Activated CD4-positive, alpha-beta T cell treated with anti-CD3 and anti-CD28 coated beads for 24 hours (primary cell): ENCODE measurements at regions not wholly inside any gene's neighbourhood (a gene's known extent, or its start where the extent isn't known, plus 50 kb on each side); places are given as distances from the start of the nearest gene placed in this dataset.

Experiments
- DNase-seq, 2 donors: peaks; one replicate each; pipeline ENCODE4 v3.0.0-alpha.2; 2020; ENCODE audit warnings: low read depth in 2 of 2

GRCh38 chr16:9463461-9463860, 372.0 kb downstream of the HAPSTR1 start:
- DNase-seq: no peak

DNA sequence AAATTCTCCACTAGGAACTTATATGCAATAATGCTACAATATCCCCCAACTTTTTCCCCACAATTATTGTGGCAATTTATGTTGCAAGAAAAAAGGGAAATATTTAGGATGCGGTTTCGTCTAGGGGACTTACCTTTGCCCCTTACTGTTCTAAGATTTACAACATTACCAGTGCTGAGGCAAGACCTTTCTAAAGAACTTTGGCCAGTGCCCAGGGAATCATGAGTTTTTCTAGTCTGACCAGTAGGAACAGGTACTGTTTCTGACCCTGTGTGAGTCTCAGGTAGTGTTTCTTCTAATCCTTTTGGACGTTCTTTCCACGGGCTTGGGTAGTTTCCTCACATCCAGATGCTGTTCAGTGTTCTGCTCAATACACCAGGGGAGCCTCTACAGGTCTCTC, 373.7 kb downstream of the HAPSTR1 start:
- DNase-seq: no peak

DNA sequence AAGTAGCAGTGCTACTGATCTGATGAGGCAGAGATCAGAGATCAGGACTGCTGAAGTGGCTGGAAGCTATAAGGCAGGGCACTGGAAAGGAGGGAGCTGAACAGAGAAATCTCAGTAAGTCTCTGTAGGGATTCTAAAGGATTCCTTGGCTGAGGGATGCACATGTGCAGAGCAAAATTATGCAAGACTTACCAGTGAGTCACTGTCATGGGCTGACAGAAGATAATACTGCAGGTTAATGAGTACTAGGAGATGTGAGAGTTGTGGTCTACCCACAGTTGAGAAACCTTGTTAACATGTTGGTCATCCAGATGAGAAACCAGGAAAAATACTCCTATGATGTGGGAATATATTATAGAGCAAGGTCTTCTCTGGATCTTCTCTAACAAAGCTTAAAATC, 378.1 kb downstream of the HAPSTR1 start:
- DNase-seq: no peak

- no peak for DNase-seq
These were observed 385.3 kb downstream of the HAPSTR1 start for GRCh38 chr16:9476744-9477143.

- DNase-seq: no peak
These were observed 387.6 kb downstream of the HAPSTR1 start for GRCh38 chr16:9479008-9479407.

DNA sequence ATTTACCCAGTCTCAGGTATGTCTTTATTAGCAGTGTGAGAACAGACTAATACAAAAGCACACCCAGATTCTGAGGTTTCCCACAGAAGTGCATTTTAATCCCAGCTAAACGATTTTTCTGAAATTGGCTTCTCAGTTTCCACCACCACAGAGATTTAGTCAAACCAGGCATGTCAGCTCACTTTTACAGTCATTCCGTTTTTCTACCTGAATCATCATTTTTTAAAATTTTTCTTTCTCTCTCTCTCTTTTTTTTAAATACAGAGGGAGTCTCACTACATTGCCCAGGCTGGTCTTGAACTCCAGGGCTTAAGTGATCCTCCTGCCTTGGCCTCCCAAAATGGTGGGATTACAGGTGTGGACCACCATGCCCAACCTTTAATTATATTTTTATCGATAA, 389.1 kb downstream of the HAPSTR1 start:
- DNase-seq: no peak

DNA sequence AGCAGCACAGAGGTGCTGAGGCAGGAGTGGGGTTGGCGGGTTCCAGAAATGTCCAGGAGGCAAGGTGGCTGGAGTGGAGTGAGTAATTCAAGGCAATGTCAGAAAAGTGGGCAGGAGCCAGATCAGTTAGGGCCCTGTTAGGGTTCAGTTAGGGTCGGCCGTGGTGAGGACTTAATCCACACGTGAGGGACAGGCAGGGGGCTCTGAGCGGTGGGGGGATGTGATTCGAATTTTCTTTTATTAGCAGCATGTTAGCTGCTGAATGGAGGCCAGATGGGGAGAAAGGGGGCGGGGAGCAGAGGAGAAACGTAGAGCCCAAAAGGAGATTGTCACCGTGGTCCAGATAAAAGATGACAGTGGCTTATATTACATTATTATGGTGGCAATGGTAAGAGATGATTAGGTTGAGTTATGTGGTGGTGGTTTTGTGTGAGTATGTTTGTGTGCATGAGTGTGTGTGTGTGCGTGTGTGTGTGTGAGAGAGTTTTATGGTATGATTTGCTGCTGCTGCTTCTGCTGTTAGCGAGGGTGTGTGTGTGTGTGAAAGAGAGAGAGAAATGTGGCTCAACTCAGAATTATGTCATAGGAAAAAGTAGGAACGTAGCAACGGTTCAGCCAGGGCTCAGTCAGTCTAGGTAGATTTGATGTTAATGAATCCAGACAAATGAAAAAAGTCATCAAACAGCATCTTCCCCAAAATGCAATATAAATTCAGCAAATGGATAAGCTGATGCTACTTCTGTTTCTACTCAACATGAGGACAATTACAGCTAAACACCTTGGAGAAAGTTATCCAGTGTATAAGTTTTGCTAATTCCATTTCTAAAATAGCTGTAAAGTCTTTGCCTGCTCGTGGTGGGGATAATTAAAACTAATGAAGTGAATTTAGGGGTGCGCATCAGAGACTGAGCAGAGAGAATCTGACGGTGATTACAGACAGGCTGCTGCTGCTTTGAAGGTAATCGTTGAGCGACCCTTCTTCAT, 390.6 kb downstream of the HAPSTR1 start:
- DNase-seq: no peak

- no peak for DNase-seq
These were observed 393.0 kb downstream of the HAPSTR1 start for GRCh38 chr16:9484426-9484825.

GRCh38 chr16:9484881-9485280, 393.4 kb downstream of the HAPSTR1 start:
- DNase-seq: no peak

DNA sequence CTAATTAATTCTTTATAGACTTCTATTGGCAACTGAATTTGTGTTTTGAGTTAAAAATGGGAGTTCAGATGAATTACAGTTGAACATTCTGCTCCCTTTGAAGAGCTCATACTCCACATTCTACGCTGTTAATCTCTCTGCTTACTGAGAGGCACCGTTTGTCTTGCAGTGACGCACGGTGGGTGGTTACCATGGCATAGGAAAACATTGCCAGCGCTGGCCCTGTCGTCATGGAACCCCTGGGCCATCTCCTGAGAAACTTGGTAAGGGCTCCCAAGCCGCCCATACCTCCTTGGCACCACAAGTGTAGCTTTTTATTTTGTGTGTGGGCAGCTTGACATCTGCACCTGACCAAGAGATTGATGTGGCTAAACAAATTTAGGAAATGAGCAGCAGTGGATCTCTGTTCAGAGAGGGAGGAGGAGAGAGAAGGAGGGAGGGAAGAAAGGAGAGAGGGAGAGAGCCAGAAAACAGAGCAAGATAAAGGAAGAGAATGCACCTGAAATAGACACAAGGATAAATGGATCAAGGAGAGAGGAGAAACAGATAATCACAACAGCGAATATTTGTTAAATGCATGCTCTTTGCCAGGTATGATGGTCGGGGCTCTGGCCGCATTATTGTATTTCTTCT, 398.5 kb downstream of the HAPSTR1 start:
- no peak for DNase-seq

DNA sequence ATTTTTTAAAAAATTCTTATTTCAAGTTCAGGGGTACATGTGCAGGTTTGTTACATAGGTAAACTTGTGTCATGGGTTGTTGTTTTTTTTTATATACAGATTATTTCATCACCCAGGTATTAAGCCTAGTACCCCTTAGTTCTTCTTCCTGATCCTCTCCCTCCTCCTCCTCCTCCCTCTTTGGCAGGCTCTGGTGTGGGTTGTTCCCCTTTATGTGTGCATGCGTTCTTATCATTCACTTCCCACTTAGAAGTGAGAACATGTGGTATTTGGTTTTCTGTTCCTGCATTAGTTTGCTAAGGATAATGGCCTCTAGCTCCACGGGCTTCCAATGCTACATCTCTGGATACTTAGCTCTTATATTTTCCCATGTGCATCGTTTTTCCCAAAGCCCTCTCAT, 404.4 kb downstream of the HAPSTR1 start:
- no peak for DNase-seq

GRCh38 chr16:9497750-9498149, 406.3 kb downstream of the HAPSTR1 start:
- no peak for DNase-seq

GRCh38 chr16:9499941-9500593, 408.6 kb downstream of the HAPSTR1 start:
- DNase-seq: no peak

DNA sequence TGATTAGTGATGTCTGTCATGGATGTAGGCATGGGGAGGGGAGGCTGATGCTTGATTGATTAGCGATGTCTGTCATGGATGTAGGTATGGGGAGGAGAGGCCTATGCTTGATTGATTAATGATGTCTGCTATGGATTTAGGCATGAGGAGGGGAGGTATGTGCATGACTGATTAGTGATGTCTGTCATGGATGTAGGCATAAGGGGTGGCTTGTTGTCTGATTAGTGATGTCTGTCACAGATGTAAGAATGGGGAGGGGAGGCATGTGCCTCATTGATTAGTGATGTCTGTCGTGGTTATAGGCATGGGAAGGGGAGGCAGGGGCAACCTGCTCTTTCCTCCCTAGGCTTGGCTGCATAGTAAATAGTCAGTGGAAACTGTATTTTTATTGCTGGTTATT, 409.4 kb downstream of the HAPSTR1 start:
- no peak for DNase-seq

DNA sequence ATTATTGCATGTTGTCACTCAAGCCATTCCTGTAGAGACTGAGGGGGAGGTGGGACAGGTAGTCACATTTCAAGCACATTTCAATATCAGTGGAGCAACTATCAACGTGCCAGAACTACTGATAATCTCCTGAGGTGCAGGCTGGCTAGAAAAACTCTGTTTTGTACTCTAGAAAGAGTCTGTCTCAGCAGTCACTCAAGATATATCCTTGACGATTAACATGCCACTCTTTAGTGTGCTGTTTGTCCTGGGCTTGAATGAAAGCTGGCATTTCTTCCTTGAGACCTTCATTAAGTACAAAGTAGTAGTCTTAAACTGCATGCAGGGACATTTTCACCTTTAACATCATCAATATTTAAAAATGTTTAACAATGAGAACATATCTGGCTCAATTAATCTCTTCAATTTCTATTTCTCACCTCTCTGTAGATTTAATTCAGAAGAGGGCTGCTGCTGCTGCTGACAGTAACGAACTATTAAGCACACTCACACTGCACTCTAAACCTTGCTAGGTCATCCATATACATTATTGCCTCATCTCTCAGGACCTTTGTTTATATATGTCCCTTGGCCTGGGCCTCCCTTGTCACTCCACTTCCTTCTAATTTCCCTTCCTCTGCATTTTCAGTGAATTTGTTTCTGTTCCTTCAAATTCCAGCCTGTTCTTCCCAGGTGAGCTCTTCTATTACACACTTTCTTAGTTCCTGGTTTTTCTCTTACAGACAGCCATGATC, 412.0 kb downstream of the HAPSTR1 start:
- DNase-seq: no peak

DNA sequence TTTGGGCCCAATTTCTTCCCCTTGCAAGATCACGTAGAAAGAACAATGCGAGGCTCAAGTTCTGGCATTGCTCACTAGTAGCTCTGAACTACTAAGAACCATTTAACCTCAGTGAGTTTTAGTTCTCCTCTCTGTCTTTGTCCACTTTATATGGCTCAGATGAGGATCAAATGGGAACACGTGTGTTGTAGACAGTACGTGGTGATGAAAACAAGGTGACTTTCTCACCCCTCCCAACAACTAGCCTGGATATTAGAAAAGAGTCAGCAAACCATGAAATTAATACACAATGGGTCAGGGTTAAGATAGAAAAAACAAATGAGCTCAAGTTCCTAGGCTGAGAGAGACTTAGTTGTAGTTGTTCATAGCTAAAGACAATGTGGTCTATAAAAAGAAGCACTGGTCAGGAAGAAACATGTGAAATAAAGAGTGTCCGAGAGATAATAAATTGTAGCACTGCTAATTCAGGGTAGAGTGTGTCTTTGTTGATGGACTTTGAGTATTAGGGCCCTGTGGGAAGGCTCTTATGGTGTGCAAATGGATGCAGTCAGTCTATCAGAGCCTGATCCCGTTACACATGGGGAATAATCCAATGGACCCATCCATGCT, 417.0 kb downstream of the HAPSTR1 start:
- DNase-seq: no peak

DNA sequence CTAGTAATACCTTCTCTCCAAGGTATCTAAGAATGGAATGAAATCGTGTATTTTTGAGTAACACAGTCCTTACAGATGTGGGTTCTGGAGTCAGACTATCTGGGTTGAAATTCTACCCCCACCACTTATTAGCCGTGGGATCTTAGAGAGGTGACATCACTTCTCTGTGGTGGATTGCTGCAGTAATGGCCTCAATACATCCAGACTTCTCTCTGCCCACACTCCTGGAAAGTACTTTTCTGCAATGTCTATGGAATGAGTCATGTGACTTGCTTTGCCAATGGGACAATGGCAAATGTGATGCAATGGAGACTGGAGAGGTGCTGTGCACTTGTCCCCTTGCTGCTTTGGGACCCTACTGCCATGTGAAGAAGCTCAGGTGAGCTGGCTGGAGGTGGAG, 418.2 kb downstream of the HAPSTR1 start:
- DNase-seq: no peak

- no peak for DNase-seq
These were observed 419.9 kb downstream of the HAPSTR1 start for GRCh38 chr16:9511389-9511788.

GRCh38 chr16:9516444-9516843, 425.0 kb downstream of the HAPSTR1 start:
- DNase-seq: no peak

DNA sequence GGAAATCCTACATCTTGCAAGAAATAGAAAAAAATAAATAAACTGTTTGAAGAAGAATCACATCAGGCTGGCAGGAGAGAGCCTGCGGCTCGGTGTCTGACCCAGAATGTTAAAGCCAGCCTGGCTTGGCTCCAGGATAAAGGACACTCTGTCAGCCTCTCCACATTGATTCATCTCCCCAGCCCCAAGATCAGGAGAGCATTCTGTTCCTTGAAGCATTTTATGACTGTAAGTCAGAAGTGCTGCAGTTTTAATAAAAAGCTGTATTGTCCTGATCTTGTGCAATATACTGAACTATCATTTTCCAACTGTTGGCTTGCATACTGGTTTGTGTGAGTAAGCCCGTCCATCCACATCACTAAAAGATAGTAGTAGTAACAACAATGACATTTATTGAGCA, 426.6 kb downstream of the HAPSTR1 start:
- no peak for DNase-seq

GRCh38 chr16:9518581-9518980, 427.1 kb downstream of the HAPSTR1 start:
- DNase-seq: no peak
